Colonic mucosa (tissue), 4 donors: ENCODE measurements at regions not wholly inside any gene's neighbourhood (a gene's known extent, or its start where the extent isn't known, plus 50 kb on each side); places are given as distances from the start of the nearest gene placed in this dataset.

Source experiments
- DNase-seq: peaks from one replicate; pipeline ENCODE4 v3.0.0-alpha.2; 2020
- H3K27ac ChIP-seq: fragments of 200-600 bp; one replicate; pipeline ENCODE4 v1.8.0; 2021
- H3K27me3 ChIP-seq: fragments of 200-600 bp; one replicate; pipeline ENCODE4 v1.8.0; 2021
- H3K36me3 ChIP-seq: fragments of 200-600 bp; one replicate; pipeline ENCODE4 v1.8.0; 2021
- H3K4me1 ChIP-seq: fragments of 200-600 bp; one replicate; pipeline ENCODE4 v1.8.0; 2021; ENCODE audit warnings: mild to moderate bottlenecking
- H3K4me3 ChIP-seq: fragments of 200-600 bp; one replicate; pipeline ENCODE4 v1.8.0; 2021
- H3K9ac ChIP-seq, 2 donors: one replicate each; pipeline ENCODE4 v1.7.0; 2013; ENCODE audit warnings: control low read depth in 2 of 2, low read depth in 2 of 2, low read length in 2 of 2
- H3K9me3 ChIP-seq: fragments of 200-600 bp; one replicate; pipeline ENCODE4 v1.8.0; 2021
- intact Hi-C: fragments of 100-400 bp; cut with DNase I; formaldehyde crosslinking; loops from one replicate; pipeline ENCODE4 v1.14.1; 2022
- TF ChIP-seq, protein P1 (sequence below): fragments of 200-600 bp; IDR thresholded peaks from one replicate; pipeline ENCODE4 v1.8.0; 2022; ENCODE audit warnings: antibody characterized with exemption, mild to moderate bottlenecking
- donor health status: healthy.
- donor health status: DM: no; HTN: no; CAD: no.
- donor health status: DM: no; HTN: no; CAD: no.

DNA sequence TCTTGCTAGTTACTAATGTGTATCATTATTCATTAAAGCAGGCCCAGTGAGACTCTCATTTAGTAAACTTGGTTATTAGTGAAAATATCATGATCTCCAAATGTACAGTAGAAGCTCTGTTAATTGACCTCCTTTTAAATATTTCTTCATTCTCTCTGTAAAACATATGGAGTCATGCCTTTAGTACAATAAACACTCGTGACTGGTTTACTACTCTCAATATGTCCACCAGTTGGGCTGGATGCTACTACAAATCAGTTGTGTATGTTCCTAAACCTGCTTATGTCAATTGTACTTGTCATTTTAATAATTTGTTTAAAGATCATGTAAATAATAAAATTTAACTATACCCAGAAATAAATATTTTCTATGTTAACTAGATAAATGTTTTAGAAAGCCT, 68.6 kb upstream of the COMTD1 start:
- Histone ChIP-seq H3K27ac (no peak overlapping the region), H3K9ac (no peak overlapping the region), H3K4me1 (no peaks in the 10 kb centered on the region), H3K27me3 (no peaks in the 10 kb centered on the region), H3K36me3 (no peaks in the 10 kb centered on the region), H3K9me3 (no peaks in the 10 kb centered on the region), H3K4me3 (no peak overlapping the region)
- intact Hi-C loops = no loop called here
- no peak for DNase-seq
- TF ChIP-seq, protein P1, sequence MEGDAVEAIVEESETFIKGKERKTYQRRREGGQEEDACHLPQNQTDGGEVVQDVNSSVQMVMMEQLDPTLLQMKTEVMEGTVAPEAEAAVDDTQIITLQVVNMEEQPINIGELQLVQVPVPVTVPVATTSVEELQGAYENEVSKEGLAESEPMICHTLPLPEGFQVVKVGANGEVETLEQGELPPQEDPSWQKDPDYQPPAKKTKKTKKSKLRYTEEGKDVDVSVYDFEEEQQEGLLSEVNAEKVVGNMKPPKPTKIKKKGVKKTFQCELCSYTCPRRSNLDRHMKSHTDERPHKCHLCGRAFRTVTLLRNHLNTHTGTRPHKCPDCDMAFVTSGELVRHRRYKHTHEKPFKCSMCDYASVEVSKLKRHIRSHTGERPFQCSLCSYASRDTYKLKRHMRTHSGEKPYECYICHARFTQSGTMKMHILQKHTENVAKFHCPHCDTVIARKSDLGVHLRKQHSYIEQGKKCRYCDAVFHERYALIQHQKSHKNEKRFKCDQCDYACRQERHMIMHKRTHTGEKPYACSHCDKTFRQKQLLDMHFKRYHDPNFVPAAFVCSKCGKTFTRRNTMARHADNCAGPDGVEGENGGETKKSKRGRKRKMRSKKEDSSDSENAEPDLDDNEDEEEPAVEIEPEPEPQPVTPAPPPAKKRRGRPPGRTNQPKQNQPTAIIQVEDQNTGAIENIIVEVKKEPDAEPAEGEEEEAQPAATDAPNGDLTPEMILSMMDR = no peak

DNA sequence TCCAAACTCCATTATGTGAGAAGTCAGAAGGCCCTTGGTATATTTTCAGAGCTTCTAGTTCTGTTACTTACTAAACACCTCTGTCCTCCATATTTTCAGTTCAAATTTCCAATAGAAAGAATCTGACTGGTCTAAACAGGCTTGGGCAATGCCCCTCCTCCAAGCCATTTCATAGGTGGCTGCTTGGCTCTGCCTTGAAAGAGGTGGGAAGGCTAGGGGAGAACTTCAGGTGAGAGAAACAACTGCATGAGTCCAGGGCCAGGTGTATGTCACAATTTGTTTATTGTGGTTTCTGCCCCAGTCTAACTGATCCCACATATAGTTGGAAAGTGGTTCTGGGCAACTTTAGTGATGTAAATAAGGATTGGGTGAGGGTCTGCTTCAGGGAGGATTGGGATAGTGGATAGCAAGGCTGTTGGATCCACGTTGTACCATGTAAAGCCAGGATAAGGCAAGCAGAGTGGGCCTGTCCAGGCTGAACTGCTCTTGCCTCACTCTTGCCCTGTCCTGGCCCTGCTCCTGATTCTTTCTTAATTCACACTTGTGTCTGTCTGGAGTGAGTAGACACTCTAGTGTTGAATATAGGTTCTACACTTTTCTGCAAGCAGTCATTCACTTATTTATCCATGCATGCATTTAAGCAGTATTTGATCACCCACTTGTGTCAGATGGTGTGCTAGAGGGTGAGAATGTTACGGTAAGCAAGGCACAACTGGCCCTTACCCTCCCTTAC, 67.5 kb upstream of the COMTD1 start:
- no peaks in the 10 kb centered on the region for H3K27me3 ChIP-seq
- intact Hi-C loops = no loop called here
- H3K9me3 ChIP-seq = no peaks in the 10 kb centered on the region
- H3K27ac ChIP-seq = no peak overlapping the region
- no peaks in the 10 kb centered on the region for H3K4me1 ChIP-seq
- TF ChIP-seq, protein P1 = no peak
- H3K36me3 ChIP-seq = no peaks in the 10 kb centered on the region
- no peak for DNase-seq
- no peak overlapping the region for H3K9ac ChIP-seq
- H3K4me3 ChIP-seq = no peak overlapping the region

DNA sequence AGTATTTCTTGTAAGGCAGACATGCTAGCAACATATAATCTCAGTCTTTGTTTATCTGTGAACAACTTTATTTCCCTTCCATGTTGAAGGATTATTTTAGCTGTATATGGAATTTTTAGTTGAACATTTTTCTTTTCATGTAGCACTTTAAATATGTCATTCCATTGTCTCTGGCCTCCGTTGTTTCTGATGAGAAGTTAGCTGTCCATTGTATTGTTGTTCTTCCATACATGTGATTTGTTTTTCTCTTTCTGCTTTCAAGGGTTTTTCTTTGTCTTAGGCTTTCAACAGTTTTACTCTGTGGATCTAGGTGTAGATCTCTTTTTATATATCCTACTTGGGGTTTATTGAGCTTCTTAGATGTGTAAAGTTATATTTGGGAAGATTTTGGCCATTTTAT, 66.3 kb upstream of the COMTD1 start:
- Histone ChIP-seq H3K36me3 (no peaks in the 10 kb centered on the region), H3K27ac (no peak overlapping the region), H3K9ac (no peak overlapping the region), H3K4me3 (no peak overlapping the region), H3K9me3 (no peaks in the 10 kb centered on the region), H3K27me3 (no peaks in the 10 kb centered on the region), H3K4me1 (no peaks in the 10 kb centered on the region)
- DNase-seq = no peak
- TF ChIP-seq, protein P1 = no peak
- intact Hi-C loops = no loop called here

DNA sequence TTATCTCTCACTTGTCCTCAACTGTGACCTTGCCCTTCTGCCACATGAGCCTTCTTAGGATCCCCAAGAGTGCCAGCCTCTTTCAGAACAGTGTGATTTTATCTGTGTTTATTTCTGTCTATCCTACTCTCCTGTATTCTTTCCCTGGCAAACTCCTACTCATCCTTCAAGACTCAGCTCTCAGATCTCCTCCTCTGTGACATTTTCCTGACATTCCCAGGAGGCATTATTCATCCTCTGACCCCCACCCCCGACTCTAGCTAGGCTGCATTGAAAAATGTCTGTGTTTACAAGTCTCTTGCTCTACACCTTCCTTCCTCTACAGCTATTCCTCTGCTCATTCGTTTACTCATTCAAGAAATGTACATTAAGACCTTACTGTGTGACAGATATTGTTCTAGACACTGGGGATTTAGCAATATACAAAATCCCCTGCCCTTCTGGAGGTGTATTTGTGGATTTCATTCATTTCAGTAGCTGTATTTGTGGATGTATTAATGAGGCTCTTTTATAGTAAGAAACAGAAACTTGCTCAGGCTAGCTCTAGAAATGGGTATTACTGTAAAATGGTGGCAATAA, 61.4 kb upstream of the COMTD1 start:
- H3K9ac ChIP-seq = no peak overlapping the region
- intact Hi-C loops = loop anchor here (5.0 kb wide), 1 partner anchor 95 kb away; no protein-coding TSS in a partner anchor
- no peak overlapping the region for H3K4me3 ChIP-seq
- TF ChIP-seq, protein P1 = no peak
- no peak overlapping the region for H3K27ac ChIP-seq
- H3K27me3 ChIP-seq = no peaks in the 10 kb centered on the region
- H3K36me3 ChIP-seq = no peaks in the 10 kb centered on the region
- no peaks in the 10 kb centered on the region for H3K9me3 ChIP-seq
- H3K4me1 ChIP-seq = no peaks in the 10 kb centered on the region
- DNase-seq = no peak

DNA sequence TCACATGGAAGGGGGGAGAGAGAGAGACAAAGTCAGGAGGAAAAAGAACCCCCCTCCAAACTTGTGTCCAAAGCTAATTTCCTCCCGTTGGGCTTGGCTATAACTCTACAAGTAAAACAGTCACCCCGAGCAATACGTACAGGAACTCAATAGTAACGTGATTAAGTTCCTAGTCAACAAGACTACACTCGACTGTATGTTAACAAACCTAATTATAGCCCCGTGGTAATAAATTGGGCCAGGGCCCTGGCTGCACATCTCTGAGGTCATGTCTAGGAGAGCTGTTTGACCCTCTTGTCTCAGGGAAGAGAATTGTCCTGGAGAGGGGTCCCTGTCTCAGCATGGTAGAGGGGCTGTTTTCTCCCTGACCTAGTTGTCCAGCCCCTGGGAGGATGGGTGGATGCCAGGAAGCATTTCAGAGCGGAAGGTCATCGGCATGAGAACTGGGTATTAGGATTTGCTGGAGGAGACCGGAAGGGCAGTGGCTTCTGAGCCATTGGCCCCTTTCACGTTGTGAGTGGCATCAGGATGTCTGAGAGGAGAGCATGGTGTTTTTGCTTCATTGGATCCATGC, 60.2 kb upstream of the COMTD1 start:
- Histone ChIP-seq H3K36me3 (no peaks in the 10 kb centered on the region), H3K27ac (no peak overlapping the region), H3K4me1 (no peaks in the 10 kb centered on the region), H3K9me3 (no peaks in the 10 kb centered on the region), H3K9ac (peak overlapping the region in 1 of 2 donors; percentile 59), H3K27me3 (no peaks in the 10 kb centered on the region), H3K4me3 (no peak overlapping the region)
- intact Hi-C loops = loop anchor here (5.0 kb wide), 1 partner anchor 96 kb away; no protein-coding TSS in a partner anchor
- TF ChIP-seq, protein P1 = no peak
- DNase-seq = no peak
